Activated gamma-delta T cell treated with anti-CD3 and anti-CD28 coated beads, Interleukin-2, amount 50 U/mL, for 16 hours (primary cell): ENCODE measurements at regions not wholly inside any gene's neighbourhood (a gene's known extent, or its start where the extent isn't known, plus 50 kb on each side); places are given as distances from the start of the nearest gene placed in this dataset.
"Not testable (repeated sequence)": the region's sequence is repeated elsewhere in the genome, so short reads cannot be mapped to it uniquely, and the experiment has no call there.

Experiments used
- DNase-seq: peaks from one replicate; pipeline ENCODE4 v3.0.0-alpha.2; 2020; ENCODE audit warnings: low read depth

GRCh38 chr2:239650674-239651073 lies 249.9 kb upstream of the HDAC4 start:
- DNase-seq, result no peak

DNA sequence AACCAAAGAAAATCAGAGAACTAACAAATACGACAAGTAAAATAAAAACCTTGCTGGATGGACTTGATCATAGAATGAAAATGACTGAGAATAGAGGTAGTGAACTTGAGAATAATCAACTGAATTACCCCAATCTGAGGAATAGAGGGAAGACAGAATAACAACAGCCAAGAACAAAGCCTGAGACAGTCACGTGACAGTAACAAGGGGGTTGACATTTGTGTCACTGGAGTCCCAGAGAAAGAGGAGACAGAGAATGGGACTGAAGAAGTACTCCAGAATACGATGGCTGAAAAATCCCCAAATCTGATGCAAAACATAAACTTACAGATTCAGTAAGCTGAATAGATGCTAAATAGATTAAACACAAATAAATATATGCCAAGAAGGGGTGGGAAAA lies 248.5 kb upstream of the HDAC4 start:
- DNase-seq, result no peak

- no peak for DNase-seq
Observed at GRCh38 chr2:239648607-239649006, 247.8 kb upstream of the HDAC4 start.

DNA sequence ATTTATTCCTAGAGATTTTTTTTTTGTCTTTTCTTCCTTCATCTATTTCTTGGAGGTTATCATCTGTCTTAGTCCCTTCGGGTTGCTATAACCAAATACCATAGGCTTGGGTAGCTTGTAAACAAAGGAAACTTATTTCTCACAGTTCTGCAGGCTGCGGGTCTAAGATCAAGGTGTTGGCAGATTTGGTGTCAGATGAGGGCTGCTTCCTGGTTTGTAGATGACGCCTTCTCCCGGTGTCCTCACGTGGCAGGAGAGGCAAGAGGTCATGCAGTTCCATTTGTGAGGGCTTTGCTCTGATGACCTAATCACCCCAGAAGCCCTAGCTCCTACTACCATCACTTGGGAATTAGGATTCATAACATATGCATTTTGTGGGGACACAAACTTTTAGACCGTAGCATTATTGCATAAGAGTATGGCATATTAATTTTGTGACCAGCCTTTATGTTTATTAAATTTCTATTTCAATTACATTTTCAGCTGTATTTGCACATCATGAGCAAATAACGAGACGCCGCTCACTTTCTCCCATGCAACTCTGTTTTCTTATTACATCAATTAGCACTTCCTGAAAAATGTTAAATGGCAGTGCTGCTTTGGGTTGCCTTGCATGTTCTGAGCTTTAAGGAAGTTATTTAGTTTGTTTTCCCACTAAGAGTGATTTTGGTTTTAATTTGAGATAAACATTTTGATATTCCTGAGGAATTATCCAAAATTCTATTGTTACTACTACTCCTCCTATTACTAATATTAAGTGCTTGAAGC lies 246.4 kb upstream of the HDAC4 start:
- DNase-seq, result no peak

DNA sequence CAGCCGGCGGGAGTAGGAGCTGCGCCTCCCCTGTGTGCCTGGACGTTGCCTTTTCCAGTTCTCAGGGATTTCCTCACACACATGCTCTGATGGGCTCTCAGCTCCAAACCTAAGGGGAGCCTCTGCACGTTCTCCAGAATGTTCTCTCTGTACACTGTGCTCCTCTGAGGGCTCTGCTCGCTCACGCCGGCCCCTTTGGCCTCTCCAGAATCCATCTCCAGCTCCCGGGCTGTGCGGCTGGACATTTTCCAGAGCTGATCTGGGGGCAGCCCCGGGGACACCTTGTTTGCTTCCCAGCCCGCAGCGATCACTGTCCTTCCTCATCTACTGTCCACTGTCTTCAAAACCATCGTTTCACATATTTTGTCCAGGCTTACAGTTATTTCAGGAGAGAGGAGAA lies 245.4 kb upstream of the HDAC4 start:
- no peak for DNase-seq

DNA sequence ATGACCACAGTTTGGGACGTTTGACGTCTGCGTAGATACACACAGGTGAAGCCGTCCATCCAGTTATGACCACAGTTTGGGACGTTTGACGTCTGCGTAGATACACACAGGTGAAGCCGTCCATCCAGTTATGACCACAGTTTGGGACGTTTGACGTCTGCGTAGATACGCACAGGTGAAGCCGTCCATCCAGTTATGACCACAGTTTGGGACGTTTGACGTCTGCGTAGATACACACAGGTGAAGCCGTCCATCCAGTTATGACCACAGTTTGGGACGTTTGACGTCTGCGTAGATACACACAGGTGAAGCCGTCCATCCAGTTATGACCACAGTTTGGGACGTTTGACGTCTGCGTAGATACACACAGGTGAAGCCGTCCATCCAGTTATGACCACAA lies 243.8 kb upstream of the HDAC4 start:
- DNase-seq, result not testable (repeated sequence)

- no peak for DNase-seq
Observed at GRCh38 chr2:239644011-239644410, 243.2 kb upstream of the HDAC4 start.

DNA sequence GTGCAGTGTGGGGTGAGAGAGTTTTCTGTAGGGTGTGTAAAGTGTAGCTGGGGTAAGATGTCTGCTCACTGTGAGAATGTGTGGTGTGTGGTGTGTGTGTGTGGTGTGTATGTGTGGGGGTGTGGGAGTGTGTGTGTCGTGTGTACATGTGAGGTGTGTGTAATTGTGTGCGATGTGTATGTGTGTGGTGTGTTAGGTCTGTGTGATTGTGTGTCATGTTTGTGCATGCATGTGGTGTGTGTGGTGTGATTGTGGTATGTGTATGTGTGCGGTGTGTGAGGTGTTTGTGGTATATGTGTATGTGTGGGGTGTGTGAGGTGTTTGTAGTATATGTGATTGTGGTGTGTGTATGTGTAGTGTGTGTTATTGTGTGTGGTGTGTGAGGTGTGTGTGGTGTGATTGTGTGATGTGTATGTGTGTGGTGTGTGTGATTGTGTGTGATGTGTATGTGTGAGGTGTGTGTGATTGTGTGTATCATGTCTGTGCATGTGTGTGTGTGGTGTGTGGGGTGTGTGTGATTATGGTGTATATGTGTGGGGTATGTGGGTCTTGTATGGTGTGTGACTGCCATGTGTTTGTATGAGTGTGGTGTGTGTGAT lies 241.7 kb upstream of the HDAC4 start:
- DNase-seq, result no peak

DNA sequence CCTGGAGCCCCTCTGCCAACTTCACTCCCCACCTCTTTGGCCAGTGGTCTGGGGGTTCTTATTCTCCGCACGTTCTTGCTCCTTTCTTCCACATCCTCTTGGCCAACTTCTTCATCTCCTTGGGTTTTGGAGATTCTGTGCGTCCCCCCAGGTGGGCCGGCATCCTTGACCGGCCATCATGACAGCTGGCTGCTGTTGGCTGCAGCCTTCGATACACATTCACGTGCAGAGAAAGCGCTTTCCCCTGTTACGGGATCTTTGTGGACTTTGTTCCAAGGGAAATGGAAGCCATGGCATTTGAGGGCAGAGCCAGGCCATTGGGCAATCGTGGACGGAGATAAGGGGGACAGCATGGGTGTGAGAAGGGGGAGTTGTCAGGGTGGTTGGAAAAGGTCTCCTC lies 241.1 kb upstream of the HDAC4 start:
- not testable (repeated sequence) for DNase-seq

- DNase-seq, result no peak
Observed at GRCh38 chr2:239640676-239641578, 240.1 kb upstream of the HDAC4 start.

DNA sequence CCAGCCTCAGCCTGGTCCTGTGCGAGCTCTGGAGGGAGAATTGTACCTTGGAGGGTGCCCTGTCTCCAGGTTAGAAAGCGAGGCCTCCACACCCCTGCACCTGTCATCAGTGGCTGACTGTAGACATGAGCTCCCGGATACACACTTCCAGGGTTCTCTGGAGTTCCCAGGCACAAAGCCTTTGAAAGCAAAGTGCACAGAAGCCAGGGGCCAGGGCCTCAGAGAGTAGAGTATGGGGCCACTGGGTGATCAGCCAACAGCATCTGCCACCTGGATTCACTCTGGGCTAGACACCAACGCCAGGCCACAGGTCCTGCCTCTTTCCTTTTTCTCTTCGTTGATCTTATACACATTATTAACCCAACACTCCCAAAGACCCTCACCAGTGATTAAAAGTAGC lies 239.4 kb upstream of the HDAC4 start:
- no peak for DNase-seq

DNA sequence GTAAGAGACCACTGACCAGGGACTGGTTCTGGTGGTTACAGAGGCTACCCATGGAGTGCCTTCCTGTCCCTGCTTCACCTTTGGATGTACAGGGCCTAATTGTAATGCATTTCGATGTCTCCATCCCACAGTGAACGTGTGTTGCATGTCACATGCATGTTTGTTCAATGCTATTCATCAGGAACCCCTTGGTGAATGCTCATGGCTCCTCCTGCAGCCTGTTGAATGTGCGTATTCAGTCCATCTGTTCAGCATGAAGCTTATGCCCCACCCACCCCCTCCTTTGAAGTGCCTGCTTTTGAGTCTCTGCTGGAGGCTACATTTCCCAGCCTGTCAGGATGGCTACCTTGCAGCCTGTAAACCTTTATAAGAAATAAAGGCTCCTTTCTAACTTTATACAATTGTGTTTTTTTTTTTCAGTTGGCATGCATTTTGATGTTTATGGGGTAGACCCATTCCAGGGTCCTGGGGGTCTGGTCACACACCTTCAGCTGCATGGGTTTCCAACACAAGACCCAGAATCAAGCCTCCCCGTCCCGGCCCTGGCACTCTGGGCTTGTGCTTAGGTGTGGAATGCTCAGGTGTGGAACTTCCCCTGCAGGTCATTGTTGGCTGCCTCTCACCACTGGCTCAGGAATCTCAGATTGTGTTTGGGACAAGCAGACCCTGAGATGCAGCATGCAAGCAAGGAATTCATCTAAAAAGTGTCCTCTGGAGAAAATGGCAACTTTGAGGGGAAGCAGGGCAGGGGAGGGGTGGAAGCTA lies 238.8 kb upstream of the HDAC4 start:
- DNase-seq, result no peak

- DNase-seq, result no peak
Observed at GRCh38 chr2:239638376-239638775, 237.6 kb upstream of the HDAC4 start.

DNA sequence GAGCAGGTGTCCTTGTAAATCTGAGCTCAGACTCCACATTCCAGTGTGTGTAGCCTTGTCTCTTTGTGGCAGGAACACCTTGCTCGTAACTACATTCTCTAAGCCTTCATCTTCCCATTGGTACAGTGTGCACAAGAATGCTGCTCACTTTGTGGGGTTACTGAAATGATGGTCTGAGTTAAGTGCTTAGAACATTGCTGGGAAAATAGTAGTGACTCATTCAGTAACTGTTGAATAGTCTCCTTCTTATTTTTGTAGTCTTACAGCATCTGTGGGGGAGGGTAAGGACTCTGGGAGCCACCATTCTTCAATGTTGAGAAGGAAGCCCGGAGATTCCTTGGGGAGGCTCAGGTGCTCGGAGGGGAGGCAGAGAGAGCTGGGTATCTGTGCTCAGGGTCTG lies 236.0 kb upstream of the HDAC4 start:
- DNase-seq, result no peak

GRCh38 chr2:239634769-239635168 lies 233.9 kb upstream of the HDAC4 start:
- no peak for DNase-seq

- no peak for DNase-seq
Observed at GRCh38 chr2:239630618-239631286, 229.9 kb upstream of the HDAC4 start.

DNA sequence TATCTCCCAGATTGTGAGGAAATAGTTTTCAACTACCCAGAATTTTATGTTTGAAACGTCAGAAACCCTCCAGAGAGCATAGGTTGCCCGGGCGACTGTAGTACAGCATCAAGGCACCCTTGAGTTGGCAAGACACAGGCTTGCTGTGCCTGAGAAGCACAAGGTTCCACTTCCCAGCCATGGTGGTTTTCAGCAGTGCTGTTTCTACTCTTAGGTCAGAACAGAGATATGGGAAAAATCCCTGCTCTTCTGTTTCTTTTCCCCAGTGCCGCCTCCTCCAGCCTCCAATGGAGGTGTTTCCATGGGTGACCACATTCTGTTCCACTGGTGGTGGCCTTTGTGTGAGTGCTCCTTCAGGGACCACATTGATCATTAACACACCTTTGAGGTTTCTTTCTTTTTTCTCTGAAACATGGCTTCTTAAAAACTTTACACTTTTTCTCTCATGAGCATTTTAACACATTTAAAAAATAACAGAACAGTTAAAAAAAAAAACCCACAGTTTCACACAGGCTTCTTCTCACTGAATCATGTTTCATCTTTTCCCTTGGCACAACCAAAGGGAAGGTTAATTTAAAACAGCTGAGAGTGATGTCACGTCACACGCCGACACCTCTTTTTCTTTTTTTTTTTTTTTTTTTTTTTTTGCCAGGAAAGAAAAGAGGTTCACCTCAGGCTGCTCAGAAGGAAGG lies 229.3 kb upstream of the HDAC4 start:
- DNase-seq, result no peak

DNA sequence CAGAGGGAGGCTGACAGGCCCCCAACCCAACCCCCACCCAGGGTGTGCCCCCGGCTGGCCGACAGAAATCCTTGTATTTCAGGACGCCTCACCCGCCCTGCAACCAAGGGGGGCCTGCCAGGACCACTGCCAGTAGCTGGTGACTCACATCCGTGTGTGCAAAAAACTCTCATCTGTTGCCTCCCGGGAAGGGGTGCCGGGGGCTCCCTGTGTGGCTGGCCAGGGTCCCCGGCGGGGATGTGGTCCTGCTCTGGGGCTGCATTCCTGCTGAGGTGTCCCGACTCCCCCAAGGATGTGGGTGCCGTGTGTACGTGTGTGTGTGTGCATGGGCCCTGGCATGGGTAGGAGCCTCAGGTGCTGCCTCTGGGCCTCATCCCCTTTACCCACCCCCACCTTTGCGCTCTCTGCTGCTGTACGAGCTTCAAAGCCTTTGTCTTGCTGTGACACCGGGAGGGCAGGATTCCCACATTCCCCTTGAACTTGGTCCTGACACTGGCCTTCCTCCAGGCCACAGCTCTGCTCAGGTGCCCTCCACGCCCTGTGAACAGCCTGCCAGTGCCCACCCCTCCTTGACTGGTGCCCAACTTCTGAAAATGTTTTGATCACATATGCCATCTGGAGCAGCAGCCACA lies 226.3 kb upstream of the HDAC4 start:
- DNase-seq, result no peak

DNA sequence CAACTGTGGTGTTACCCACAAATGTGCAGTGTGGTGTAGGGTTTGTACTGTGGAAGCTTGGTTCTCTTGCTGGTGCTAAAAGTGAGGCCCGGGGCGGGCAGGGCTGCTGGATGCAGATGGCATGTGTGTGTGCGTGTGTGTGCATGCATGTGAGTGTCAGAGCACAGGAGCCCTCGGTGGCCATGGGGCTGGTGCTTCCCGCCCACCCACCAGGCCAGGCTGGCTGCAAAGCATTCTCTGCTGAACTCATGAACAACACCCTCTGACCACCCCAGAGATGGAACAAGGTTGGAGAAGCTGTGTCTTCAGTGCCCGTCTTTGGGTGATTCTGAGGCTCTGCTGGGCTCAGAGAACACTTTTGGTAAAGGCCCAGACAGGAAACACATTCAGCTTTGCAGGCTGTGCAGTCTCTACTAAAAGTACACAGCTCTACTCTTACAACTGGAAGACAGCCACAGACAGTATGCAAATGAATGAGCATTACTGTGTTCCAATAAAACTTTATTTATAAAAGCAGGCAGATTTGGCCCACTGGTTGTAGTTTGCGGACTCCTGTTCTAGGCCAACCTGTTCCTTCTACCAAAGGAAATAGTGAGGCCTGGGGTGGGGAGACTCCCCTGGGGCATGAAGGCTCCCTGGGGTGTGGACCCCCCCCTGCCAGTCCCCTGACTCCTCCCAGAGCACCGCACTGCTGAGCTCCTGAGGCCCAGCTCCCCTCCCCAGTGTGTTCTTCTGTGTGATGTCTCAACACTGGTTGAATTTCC lies 225.3 kb upstream of the HDAC4 start:
- DNase-seq, result no peak
